Right lobe of liver (tissue), 6 donors: ENCODE measurements at regions not wholly inside any gene's neighbourhood (a gene's known extent, or its start where the extent isn't known, plus 50 kb on each side); places are given as distances from the start of the nearest gene placed in this dataset.

Source experiments
- ATAC-seq, 4 donors: fragments of 200-7000 bp; cut with Tn5 transposase; one replicate each; pipeline ENCODE4 v1.9.1; 2020; ENCODE audit warnings: mild to moderate bottlenecking in 4 of 4, moderate library complexity in 4 of 4
- DNase-seq, 3 donors: peaks; one replicate each; pipeline ENCODE4 v3.0.0-alpha.2; 2020
- H3K27ac ChIP-seq, 3 donors: fragments of 200-600 bp; one replicate each; pipeline ENCODE4 v1.8.0; 2022
- H3K27me3 ChIP-seq, 2 donors: fragments of 200-600 bp; one replicate each; pipeline ENCODE4 v1.8.0; 2022
- H3K36me3 ChIP-seq, 4 donors: fragments of 200-600 bp; sonication (generic) in 1 of 4; one replicate each; pipeline versions ENCODE4 v1.5.1 to v1.8.0; 2017 to 2022; ENCODE audit warnings: control low read depth in 1 of 4
- H3K4me1 ChIP-seq, 4 donors: fragments of 200-600 bp; sonication (generic) in 1 of 4; one replicate each; pipeline versions ENCODE4 v1.5.1 to v1.8.0; 2017 to 2022; ENCODE audit warnings: control low read depth in 1 of 4
- H3K4me3 ChIP-seq, 3 donors: fragments of 200-600 bp; one replicate each; pipeline ENCODE4 v1.8.0; 2022
- H3K9me3 ChIP-seq, 4 donors: fragments of 200-600 bp; sonication (generic) in 1 of 4; one replicate each; pipeline versions ENCODE4 v1.5.1 to v1.8.0; 2017 to 2022; ENCODE audit warnings: control low read depth in 1 of 4
- CTCF ChIP-seq, 4 donors: fragments of 200-600 bp in 3 of 4; fragments of 450-650 bp in 1 of 4; IDR thresholded peaks; one replicate each; pipeline versions ENCODE4 v1.5.1 to v1.8.0; 2016 to 2022; ENCODE audit warnings: antibody characterized with exemption in 4 of 4, mild to moderate bottlenecking in 2 of 4
- POLR2A ChIP-seq: fragments of 450-650 bp; IDR thresholded peaks from one replicate; pipeline ENCODE4 v1.6.1; 2017; ENCODE audit warnings: antibody characterized with exemption, mild to moderate bottlenecking
- WGBS: methylation state at CpG from one replicate; pipeline ENCODE4 v1.1.6; 2018; ENCODE audit warnings: low coverage, low lambda C conversion rate; ENCODE audit not compliant: insufficient coverage; ENCODE audit errors: missing lambda C conversion rate; 5-methylcytosine and 5-hydroxymethylcytosine counted together
- intact Hi-C, 2 donors: fragments of 100-400 bp; cut with DNase I; formaldehyde crosslinking; loops; one replicate each; pipeline versions ENCODE4 v1.11.2 to v1.14.1; 2022
- donor health status: DM: no; HTN: yes; CAD: no.
- donor health status: DM: no; HTN: no; CAD: no.
- donor health status: DM: no; HTN: no; CAD: no.
- donor health status: DM: no; HTN: yes; CAD: no.
- donor health status: DM: no; HTN: yes; CAD: no.

GRCh38 chr17:33473061-33473460 is 180.0 kb upstream of the ASIC2 start:
- ATAC-seq (no peak), DNase-seq (no peak)
- Histone ChIP-seq H3K9me3 (no peaks in the 10 kb centered on the region), H3K27me3 (no peaks in the 10 kb centered on the region), H3K4me1 (no peaks in the 10 kb centered on the region), H3K4me3 (no peak overlapping the region), H3K36me3 (no peaks in the 10 kb centered on the region), H3K27ac (no peak overlapping the region)
- WGBS, result 47% methylated on average over 3 of the region's 3 CpGs
- TF ChIP-seq POLR2A (no peak), CTCF (IDR thresholded peaks at IDR 0.05) (no peak)
- intact Hi-C loops, result no loop called here

- ATAC-seq (no peak), DNase-seq (no peak)
- Histone ChIP-seq H3K27me3 (no peaks in the 10 kb centered on the region), H3K36me3 (no peaks in the 10 kb centered on the region), H3K27ac (no peak overlapping the region), H3K4me1 (no peaks in the 10 kb centered on the region), H3K4me3 (no peak overlapping the region), H3K9me3 (no peaks in the 10 kb centered on the region)
- WGBS, result 50% methylated on average over 1 of the region's 5 CpGs
- TF ChIP-seq CTCF (IDR thresholded peaks at IDR 0.05) (no peak), POLR2A (no peak)
- intact Hi-C loops, result no loop called here
Measured at GRCh38 chr17:33474789-33475188, 181.7 kb upstream of the ASIC2 start.

GRCh38 chr17:33475594-33475993 is 182.5 kb upstream of the ASIC2 start:
- H3K4me3 ChIP-seq, result no peak overlapping the region
- intact Hi-C loops, result no loop called here
- H3K27ac ChIP-seq, result no peak overlapping the region
- H3K27me3 ChIP-seq, result no peaks in the 10 kb centered on the region
- H3K36me3 ChIP-seq, result no peaks in the 10 kb centered on the region
- ATAC-seq (no peak), DNase-seq (no peak)
- no peaks in the 10 kb centered on the region for H3K4me1 ChIP-seq
- WGBS, result 45% methylated on average over 4 of the region's 7 CpGs
- H3K9me3 ChIP-seq, result no peaks in the 10 kb centered on the region
- TF ChIP-seq CTCF (IDR thresholded peaks at IDR 0.05) (no peak), POLR2A (no peak)

- no peaks in the 10 kb centered on the region for H3K36me3 ChIP-seq
Measured at GRCh38 chr17:33481652-33482051, 188.6 kb upstream of the ASIC2 start.

More at GRCh38 chr17:33481652-33482051, 188.6 kb upstream of the ASIC2 start:
- intact Hi-C loops, result no loop called here
- H3K9me3 ChIP-seq, result no peaks in the 10 kb centered on the region
- H3K27ac ChIP-seq, result no peak overlapping the region
- WGBS, result 59% methylated on average over 4 of the region's 4 CpGs
- H3K4me3 ChIP-seq, result no peak overlapping the region
- no peak for DNase-seq
- no peaks in the 10 kb centered on the region for H3K27me3 ChIP-seq
- TF ChIP-seq CTCF (IDR thresholded peaks at IDR 0.05) (no peak), POLR2A (no peak)
- H3K4me1 ChIP-seq, result no peaks in the 10 kb centered on the region
- no peak for ATAC-seq
